NCI-H69 (cell line): ENCODE measurements at regions not wholly inside any gene's neighbourhood (a gene's known extent, or its start where the extent isn't known, plus 50 kb on each side); places are given as distances from the start of the nearest gene placed in this dataset.

Experiments used
- DNase-seq: peaks from one replicate; lab custom pipeline; 2025; lab: John Stamatoyannopoulos, UW

GRCh38 chr14:55734731-55735130 lies 154.7 kb downstream of the KTN1 start:
- no peak for DNase-seq

- DNase-seq, result peak; percentile 59
Measured at GRCh38 chr14:55739967-55740648, 160.1 kb downstream of the KTN1 start.

GRCh38 chr14:55740649-55740989 lies 160.6 kb downstream of the KTN1 start:
- DNase-seq, result peak; percentile 55

GRCh38 chr14:55741240-55741639 lies 161.2 kb downstream of the KTN1 start:
- peak; percentile 80 for DNase-seq

- DNase-seq, result no peak
Measured at GRCh38 chr14:55743551-55743950, 163.5 kb downstream of the KTN1 start.

- DNase-seq, result no peak
Measured at GRCh38 chr14:55744321-55744720, 164.3 kb downstream of the KTN1 start.

- DNase-seq, result no peak
Measured at GRCh38 chr14:55745906-55746305, 165.9 kb downstream of the KTN1 start.

- no peak for DNase-seq
Measured at GRCh38 chr14:55746558-55746957, 166.6 kb downstream of the KTN1 start.

- DNase-seq, result no peak
Measured at GRCh38 chr14:55747186-55747585, 167.2 kb downstream of the KTN1 start.

GRCh38 chr14:55749201-55749812 lies 169.3 kb downstream of the KTN1 start:
- DNase-seq, result peak; percentile 83

GRCh38 chr14:55749946-55750345 lies 169.9 kb downstream of the KTN1 start:
- peak; percentile 41 for DNase-seq

- DNase-seq, result peak; percentile 97
Measured at GRCh38 chr14:55752580-55753390, 172.8 kb downstream of the KTN1 start.

GRCh38 chr14:55754471-55754870 lies 174.5 kb downstream of the KTN1 start:
- no peak for DNase-seq

- no peak for DNase-seq
Measured at GRCh38 chr14:55754871-55755270, 174.9 kb downstream of the KTN1 start.

GRCh38 chr14:55756078-55756477 lies 176.1 kb downstream of the KTN1 start:
- DNase-seq, result no peak

- DNase-seq, result no peak
Measured at GRCh38 chr14:55756557-55756956, 176.6 kb downstream of the KTN1 start.

- DNase-seq, result peak; percentile 79
Measured at GRCh38 chr14:55758796-55759195, 178.8 kb downstream of the KTN1 start.

GRCh38 chr14:55760789-55761566 lies 181.0 kb downstream of the KTN1 start:
- no peak for DNase-seq

- no peak for DNase-seq
Measured at GRCh38 chr14:55761651-55762050, 181.6 kb downstream of the KTN1 start.

GRCh38 chr14:55762595-55763232 lies 182.7 kb downstream of the KTN1 start:
- no peak for DNase-seq

- DNase-seq, result no peak
Measured at GRCh38 chr14:55764784-55765183, 184.8 kb downstream of the KTN1 start.

GRCh38 chr14:55766071-55766470 lies 186.1 kb downstream of the KTN1 start:
- DNase-seq, result no peak
